HG03460 (cell line): ENCODE measurements at regions not wholly inside any gene's neighbourhood (a gene's known extent, or its start where the extent isn't known, plus 50 kb on each side); places are given as distances from the start of the nearest gene placed in this dataset.

Source experiments
- ATAC-seq: cut with Tn5 transposase; IDR thresholded peaks from one replicate; pipeline ENCODE4 v1.9.1; 2021; ENCODE audit not compliant: unreplicated experiment

DNA sequence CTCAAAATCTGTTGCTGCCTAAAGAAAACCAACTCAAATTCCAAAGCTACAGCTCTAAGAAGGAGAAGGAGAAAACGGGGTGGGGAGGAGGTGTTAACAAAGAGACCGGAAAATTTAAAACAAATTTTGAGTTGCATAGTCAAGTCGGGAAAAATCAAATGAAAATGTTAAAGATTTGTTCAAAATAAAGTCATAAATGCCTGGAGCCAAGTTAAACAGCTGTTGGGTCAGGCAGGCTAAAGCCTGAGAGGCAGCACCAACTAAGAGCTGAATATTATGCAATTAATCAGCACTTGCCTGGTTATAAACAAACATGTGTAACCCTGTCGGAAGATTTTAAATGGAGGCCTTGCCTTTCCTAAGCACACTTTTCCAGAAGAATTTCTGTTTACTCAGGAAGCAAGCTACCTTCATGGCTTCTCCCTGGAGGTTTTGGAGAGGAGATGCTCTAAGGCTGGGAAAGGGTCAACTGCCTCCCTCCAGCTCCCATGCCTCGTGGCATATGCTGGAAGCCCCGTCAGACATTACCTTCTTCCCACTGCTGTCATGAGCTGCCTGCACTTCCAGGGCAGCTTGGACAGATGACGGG lies 270.5 kb downstream of the DMRT2 start:
- no peak for ATAC-seq

DNA sequence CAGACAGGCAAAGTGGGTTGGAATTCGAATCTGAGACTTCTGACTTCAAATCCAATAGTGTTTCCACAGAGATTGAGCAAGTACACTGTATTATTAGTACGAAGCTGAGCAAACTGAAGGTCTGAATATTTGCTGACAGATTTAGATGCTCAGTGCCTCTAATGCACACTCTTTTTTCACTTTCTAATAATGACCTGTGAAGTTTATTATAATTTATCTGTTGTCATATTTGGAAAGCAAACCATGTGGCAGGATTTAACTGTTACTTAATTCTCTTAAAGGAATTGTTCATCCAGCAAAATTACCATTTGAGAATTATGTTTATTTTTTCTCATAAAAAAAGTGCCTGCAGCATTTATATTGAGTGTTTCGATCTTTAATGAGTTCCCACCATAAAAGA lies 277.3 kb downstream of the DMRT2 start:
- no peak for ATAC-seq

DNA sequence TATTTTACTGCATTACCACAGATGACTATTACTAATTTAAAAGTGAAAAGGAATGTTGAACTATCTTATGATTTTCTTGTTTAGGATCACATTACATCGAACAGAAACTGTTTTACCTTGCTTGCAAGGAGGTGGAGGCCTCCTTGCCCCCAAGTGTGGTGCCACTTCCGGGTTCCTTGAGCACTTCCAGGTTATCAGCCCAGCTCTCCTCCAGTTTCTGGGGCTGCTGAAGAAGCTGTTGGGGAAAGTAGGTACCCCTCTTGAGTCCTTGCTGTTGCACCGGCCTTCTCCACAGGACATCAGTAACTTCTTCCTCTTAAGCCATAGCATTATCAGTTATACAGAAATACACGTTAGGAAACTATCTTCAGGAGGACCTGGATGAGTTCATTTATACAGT lies 278.2 kb downstream of the DMRT2 start:
- ATAC-seq, result no peak

DNA sequence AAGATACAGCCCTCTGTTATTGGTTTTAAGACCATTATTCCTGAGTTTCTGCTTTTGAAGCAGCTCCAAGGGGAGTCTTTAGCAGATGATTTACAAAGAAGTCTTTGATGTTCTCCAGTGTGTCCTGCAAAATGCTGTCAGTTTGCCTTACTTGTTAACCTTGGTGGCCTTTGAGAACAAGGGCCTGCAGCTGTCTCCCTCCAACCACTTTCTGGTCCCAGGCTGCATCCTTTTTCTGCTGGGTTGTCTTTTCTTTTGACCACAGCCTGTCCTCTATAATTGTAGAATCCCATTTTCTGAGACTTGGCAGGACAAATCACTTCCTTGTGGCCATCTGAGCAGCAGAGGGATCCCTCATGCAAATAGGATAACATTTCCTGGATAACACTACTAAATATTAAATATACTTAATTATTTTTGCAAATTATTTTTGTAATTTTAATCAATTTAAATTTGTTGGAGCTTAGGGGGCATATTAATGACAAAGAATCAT lies 281.4 kb downstream of the DMRT2 start:
- ATAC-seq, result no peak

DNA sequence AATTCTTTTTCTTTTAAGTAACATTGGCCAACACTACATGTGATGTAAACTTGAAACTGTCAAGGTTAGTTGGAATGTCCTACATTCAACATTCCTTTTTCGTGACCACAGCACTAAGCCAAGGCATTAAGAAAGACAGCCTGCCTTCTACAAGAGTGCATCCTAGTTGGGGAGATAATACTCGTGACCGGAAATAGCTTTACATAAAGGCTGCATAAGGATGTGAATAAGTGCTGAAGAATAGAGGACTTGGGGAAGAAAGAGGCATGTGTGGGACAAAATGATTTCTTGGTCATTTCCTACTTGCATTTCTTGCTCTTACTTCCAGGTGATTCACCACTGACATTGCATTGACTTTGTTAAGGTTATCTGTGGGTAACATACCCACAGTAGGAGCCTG lies 282.0 kb downstream of the DMRT2 start:
- no peak for ATAC-seq

DNA sequence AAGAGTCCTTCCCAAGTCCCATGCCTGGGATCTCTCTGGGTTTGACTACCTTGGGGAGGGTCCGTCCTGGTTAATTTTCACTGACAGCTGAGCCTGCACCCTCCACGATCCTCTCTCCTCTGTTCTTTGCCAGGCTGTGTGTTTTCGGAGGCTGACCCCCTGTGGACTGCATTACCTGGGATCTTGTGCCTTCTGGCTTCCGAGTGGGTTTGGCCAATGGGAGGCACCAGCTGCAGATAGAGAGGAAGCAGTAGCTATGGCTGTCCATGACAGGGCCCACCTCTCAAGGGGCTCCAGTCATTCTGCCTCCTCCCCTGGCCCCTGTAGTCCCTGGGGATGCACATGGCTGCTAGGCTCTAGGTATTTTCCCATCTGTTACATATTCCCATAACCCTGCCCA lies 285.0 kb downstream of the DMRT2 start:
- no peak for ATAC-seq

DNA sequence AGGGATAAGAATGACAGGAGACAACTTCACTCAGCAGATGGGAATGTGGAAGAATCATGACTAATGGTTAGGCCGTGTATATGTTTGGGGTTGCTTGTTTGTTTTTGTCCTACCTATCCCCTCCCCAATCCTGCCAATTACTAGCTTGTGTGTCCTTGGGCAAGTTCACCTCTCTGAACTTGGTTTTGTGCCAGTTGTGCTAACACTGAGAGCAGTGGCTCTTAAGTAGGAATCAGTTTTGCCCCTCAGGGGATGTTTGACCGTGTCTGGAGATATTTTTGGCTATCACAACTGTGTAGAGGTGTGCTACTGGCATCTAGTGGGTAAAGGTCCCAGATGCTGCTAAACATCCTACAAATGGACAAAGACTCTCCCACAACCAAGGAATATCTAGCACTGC lies 287.0 kb downstream of the DMRT2 start:
- no peak for ATAC-seq

GRCh38 chr9:1340390-1340789 lies 290.2 kb downstream of the DMRT2 start:
- ATAC-seq, result no peak

- no peak for ATAC-seq
Observed at GRCh38 chr9:1353291-1353690, 303.1 kb downstream of the DMRT2 start.

DNA sequence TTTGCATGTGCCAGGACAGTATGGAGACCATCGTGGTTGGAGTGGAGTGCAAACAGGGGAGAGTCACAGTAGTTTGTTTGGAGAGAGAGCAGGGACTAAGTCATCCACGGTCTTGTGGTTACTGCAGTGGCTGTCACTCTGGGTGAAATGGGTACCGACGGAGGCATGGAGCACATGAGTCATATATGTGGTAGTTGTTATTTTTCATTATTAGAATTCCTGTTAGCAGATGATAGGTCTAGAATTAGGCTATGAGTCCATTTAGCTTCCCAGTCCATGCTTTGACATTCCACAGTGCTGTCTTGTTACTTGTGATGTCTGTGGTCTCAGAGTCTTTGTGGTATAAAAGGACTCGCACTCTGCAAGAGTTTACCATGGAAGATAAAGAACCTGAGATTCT lies 303.9 kb downstream of the DMRT2 start:
- ATAC-seq, result no peak

GRCh38 chr9:1354606-1355005 lies 304.4 kb downstream of the DMRT2 start:
- no peak for ATAC-seq

DNA sequence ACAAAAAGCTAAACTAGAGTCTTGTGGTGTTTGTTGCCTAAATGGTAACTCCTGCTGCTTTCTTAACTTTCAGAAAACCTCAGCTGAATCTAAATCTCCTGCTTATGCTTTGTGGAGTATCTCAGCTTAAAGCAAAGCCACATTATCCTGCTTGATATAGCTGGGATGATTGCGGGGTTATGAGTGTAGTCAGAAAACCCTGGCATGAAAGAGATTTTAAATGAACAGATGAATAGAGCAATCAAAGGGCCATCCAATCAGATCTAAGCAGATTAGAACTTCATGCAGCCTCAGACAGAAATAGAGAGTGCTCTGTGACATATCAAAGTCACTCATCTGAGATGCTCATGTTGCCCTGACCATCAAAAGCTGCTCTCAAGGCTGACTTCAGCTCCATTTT lies 305.5 kb downstream of the DMRT2 start:
- no peak for ATAC-seq

DNA sequence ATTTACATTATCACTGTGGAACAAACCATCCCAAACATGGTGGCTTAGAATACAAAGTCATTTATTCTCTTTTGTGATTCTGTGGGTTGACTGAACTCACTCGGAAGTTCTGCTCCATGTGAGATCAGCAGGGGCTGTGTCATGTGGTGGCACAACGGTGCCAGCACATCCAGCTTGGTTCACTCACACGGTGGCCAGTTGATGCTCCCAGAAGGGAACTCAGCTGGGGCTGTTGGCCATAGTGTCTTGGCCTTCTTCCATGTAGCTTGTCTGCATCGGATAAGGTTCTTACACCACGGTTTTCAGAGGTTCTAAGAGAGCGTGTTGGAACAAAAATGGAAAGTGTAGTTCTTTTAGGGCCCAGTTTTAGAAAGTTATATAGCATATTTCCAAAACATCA lies 312.7 kb downstream of the DMRT2 start:
- ATAC-seq, result no peak

GRCh38 chr9:1366276-1366675 lies 316.1 kb downstream of the DMRT2 start:
- no peak for ATAC-seq

DNA sequence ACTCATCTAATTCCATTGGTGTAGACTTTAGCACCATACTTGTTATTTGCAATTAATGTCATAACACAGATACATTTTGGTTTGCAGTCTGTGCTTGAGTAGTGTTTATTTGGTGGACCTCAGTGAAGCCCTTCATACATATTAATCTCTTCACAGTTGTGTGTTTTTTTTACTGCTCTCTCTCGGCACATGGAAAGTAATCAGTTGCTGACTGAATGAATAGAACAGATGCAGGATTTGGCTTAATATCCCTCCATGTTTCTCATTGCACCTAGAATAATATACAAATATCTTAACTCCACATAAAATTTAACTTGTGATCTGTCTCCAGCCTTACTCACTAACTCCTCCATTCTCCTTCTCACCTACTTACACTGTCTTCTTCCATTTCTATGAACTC lies 319.1 kb downstream of the DMRT2 start:
- ATAC-seq, result no peak

- no peak for ATAC-seq
Observed at GRCh38 chr9:1373445-1373844, 323.3 kb downstream of the DMRT2 start.

- no peak for ATAC-seq
Observed at GRCh38 chr9:1383899-1384455, 333.8 kb downstream of the DMRT2 start.

GRCh38 chr9:1384816-1385215 lies 334.7 kb downstream of the DMRT2 start:
- ATAC-seq, result no peak

- ATAC-seq, result no peak
Observed at GRCh38 chr9:1386420-1386819, 336.3 kb downstream of the DMRT2 start.

- ATAC-seq, result no peak
Observed at GRCh38 chr9:1388216-1388615, 338.1 kb downstream of the DMRT2 start.

DNA sequence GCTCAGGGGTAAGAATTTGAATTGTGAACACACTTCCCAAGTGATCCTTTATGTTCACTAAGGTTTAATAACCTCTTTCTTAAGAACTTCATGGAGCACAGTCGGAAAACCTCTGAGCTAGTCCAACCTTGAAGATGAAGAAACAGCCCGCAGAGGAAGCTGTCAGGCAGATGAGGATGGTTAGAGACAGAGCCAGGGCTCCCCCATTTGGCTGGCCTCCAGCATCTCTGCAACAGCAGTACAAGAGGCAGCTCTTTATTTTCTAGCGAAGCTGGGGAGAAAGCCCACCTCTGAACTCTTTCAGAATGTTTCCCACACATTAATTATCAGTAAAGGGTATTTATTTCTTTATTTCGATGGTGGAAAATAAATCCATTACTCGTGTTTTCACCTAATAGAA lies 350.8 kb downstream of the DMRT2 start:
- no peak for ATAC-seq

GRCh38 chr9:1404940-1405339 lies 354.8 kb downstream of the DMRT2 start:
- ATAC-seq, result no peak

DNA sequence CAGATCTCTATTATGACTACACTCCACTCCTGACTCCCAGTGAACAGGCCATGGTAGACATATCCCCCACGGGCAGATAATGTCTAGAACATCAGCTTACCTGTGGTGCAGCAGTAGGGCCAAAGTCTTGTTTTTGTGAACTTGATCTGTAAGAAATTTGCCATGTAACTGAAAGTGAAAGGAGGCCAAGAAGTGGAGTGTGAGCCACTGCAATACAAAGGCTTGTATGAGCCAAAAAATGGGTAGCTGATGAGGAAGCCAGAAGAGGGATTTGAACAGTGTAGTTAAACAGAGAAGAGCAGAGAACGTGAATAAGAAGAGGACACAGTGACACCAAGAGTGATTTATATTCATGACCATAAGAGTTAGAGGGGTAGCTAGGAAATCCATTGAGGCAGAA lies 361.7 kb downstream of the DMRT2 start:
- ATAC-seq, result no peak
